Epithelial cell of esophagus (primary cell): ENCODE measurements at regions not wholly inside any gene's neighbourhood (a gene's known extent, or its start where the extent isn't known, plus 50 kb on each side); places are given as distances from the start of the nearest gene placed in this dataset.
A peak's percentile ranks its signal among the peaks of the same experiment; 100 is the strongest.

Source experiments
- DNase-seq: peaks from one replicate; pipeline ENCODE4 v3.0.0; 2010; ENCODE audit warnings: low read depth
- H3K4me3 ChIP-seq: 2 replicates; pipeline ENCODE4 v1.5.1; 2011; ENCODE audit warnings: mild to moderate bottlenecking, low read length, control low read depth
- TF ChIP-seq, protein P1 (sequence below): IDR thresholded peaks from 2 replicates; pipeline ENCODE4 v1.5.1; 2011; ENCODE audit warnings: low read depth, mild to moderate bottlenecking, low read length, control low read depth, inconsistent platforms; ENCODE audit not compliant: insufficient read depth; ENCODE audit errors: missing control alignments

DNA sequence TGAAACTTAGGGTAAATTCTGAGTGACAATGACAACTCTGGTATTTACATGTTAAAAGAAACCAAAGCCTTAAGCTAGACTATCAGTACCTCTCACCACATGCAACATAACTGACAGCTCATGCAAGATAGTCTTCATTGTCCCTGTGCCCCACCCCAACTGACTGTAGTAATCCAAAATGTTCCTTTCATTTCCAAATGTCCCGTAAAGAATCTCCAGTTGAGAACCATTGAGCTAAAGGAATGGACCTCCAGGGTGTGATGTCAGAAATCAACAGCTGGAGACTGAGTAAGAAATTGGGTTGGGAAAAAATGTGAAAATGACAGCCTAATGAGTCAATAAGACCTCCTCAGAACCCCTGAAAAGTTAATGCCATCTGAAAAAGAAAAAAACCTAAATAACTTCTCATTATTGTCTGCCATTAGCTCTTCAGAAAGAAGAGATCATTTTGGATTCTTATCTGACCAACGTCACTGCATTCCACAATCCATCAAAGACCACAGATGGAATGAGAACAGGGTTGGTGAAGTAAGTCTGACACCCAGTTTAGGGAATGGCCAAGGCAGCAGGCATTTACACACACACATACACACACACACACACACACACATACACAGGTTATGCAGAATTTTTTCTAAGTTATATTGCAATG, 51.7 kb upstream of the ACVR2A start:
- TF ChIP-seq, protein P1, sequence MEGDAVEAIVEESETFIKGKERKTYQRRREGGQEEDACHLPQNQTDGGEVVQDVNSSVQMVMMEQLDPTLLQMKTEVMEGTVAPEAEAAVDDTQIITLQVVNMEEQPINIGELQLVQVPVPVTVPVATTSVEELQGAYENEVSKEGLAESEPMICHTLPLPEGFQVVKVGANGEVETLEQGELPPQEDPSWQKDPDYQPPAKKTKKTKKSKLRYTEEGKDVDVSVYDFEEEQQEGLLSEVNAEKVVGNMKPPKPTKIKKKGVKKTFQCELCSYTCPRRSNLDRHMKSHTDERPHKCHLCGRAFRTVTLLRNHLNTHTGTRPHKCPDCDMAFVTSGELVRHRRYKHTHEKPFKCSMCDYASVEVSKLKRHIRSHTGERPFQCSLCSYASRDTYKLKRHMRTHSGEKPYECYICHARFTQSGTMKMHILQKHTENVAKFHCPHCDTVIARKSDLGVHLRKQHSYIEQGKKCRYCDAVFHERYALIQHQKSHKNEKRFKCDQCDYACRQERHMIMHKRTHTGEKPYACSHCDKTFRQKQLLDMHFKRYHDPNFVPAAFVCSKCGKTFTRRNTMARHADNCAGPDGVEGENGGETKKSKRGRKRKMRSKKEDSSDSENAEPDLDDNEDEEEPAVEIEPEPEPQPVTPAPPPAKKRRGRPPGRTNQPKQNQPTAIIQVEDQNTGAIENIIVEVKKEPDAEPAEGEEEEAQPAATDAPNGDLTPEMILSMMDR: no peak
- no peak overlapping the region for H3K4me3 ChIP-seq
- DNase-seq: no peak

- H3K4me3 ChIP-seq: no peak overlapping the region
- TF ChIP-seq, protein P1: no peak
- DNase-seq: no peak
These were observed 54.2 kb upstream of the ACVR2A start for GRCh38 chr2:147790580-147790979.

- TF ChIP-seq, protein P1: no peak
- DNase-seq: peak; percentile 46
- H3K4me3 ChIP-seq: no peak overlapping the region
These were observed 55.1 kb upstream of the ACVR2A start for GRCh38 chr2:147789720-147790119.

DNA sequence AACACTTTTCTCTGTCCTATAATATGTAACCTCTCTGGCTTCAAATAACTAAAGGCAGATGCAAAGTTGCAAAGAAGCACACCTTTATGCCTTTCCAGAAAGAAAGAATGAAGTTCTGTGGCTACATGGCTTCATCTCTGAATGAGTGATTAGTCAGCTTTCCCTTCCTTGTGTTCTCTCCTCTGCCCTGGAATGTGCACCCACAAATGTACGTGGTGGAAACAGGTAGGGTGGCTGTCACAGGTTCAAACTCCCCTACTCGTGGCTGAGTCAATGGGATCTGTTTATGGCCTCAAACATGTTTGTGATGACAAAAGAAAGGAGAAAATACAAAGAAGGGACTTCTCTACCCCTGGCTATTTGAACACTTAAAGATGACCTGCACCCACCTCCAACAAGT, 55.5 kb upstream of the ACVR2A start:
- DNase-seq: peak; percentile 73
- TF ChIP-seq, protein P1: no peak
- no peak overlapping the region for H3K4me3 ChIP-seq

GRCh38 chr2:147782141-147782930, 62.5 kb upstream of the ACVR2A start:
- no peak overlapping the region for H3K4me3 ChIP-seq
- peak; percentile 62 for DNase-seq
- TF ChIP-seq, protein P1: no peak

GRCh38 chr2:147779440-147779839, 65.4 kb upstream of the ACVR2A start:
- DNase-seq: no peak
- TF ChIP-seq, protein P1: no peak
- H3K4me3 ChIP-seq: no peak overlapping the region
